Naive B cell (primary cell): ENCODE measurements at regions not wholly inside any gene's neighbourhood (a gene's known extent, or its start where the extent isn't known, plus 50 kb on each side); places are given as distances from the start of the nearest gene placed in this dataset.

Experiments used
- ATAC-seq, 2 donors: fragments of 150-1000 bp; cut with Tn5 transposase; 2 replicates each; pipeline ENCODE4 v1.10.0; 2021; ENCODE audit warnings: low read depth in 2 of 2, mild to moderate bottlenecking in 2 of 2, moderate library complexity in 2 of 2
- DNase-seq: peaks from one replicate; pipeline ENCODE4 v3.0.0; 2022
- H3K27ac Mint-ChIP-seq, 6 donors: one replicate each; pipeline ENCODE4 v1.8.0; 2020 to 2022; ENCODE audit warnings: mild to moderate bottlenecking in 6 of 6, mixed read lengths in 6 of 6, moderate library complexity in 5 of 6, inconsistent platforms in 2 of 6
- H3K27me3 Mint-ChIP-seq, 3 donors: one replicate each; pipeline ENCODE4 v1.8.0; 2021 to 2022; ENCODE audit warnings: mixed read lengths in 3 of 3, mild to moderate bottlenecking in 1 of 3
- H3K36me3 Mint-ChIP-seq, 2 donors: one replicate each; pipeline ENCODE4 v1.8.0; 2020 to 2022; ENCODE audit warnings: mixed read lengths in 2 of 2, inconsistent platforms in 1 of 2, mild to moderate bottlenecking in 1 of 2
- H3K4me1 Mint-ChIP-seq, 3 donors: one replicate each; pipeline ENCODE4 v1.8.0; 2020 to 2022; ENCODE audit warnings: mixed read lengths in 3 of 3, inconsistent platforms in 1 of 3, mild to moderate bottlenecking in 1 of 3, moderate library complexity in 1 of 3
- H3K4me3 Mint-ChIP-seq, 8 donors: one replicate each; pipeline ENCODE4 v1.8.0; 2020 to 2022; ENCODE audit warnings: mild to moderate bottlenecking in 8 of 8, mixed read lengths in 8 of 8, moderate library complexity in 8 of 8, inconsistent platforms in 2 of 8
- H3K9me3 Mint-ChIP-seq, 7 donors: one replicate each; pipeline ENCODE4 v1.8.0; 2020 to 2022; ENCODE audit warnings: mixed read lengths in 7 of 7, mild to moderate bottlenecking in 5 of 7, inconsistent platforms in 2 of 7, moderate library complexity in 1 of 7

- H3K27ac Mint-ChIP-seq: no peak overlapping the region
- H3K4me3 Mint-ChIP-seq: no peak overlapping the region
- H3K4me1 Mint-ChIP-seq: no peaks in the 10 kb centered on the region
- no peak for ATAC-seq
- no peak for DNase-seq
- peaks cover 0 to 9% (median 4%) of the 10 kb centered on the region in 7 donors for H3K9me3 Mint-ChIP-seq
- H3K27me3 Mint-ChIP-seq: no peaks in the 10 kb centered on the region
- H3K36me3 Mint-ChIP-seq: no peaks in the 10 kb centered on the region
Measured at GRCh38 chr6:19736066-19736465, 101.1 kb upstream of the ID4 start.

- Mint-ChIP-seq H3K27ac (no peak overlapping the region), H3K4me1 (no peaks in the 10 kb centered on the region), H3K36me3 (no peaks in the 10 kb centered on the region), H3K27me3 (no peaks in the 10 kb centered on the region), H3K9me3 (peaks cover 0 to 8% (median 3%) of the 10 kb centered on the region in 7 donors), H3K4me3 (no peak overlapping the region)
- no peak for DNase-seq
- ATAC-seq: no peak
Measured at GRCh38 chr6:19738010-19738409, 99.2 kb upstream of the ID4 start.

GRCh38 chr6:19749722-19750121 is 87.4 kb upstream of the ID4 start:
- DNase-seq (no peak), ATAC-seq (no peak)
- H3K4me1 Mint-ChIP-seq: no peaks in the 10 kb centered on the region
- no peak overlapping the region for H3K27ac Mint-ChIP-seq
- H3K36me3 Mint-ChIP-seq: no peaks in the 10 kb centered on the region
- no peak overlapping the region for H3K4me3 Mint-ChIP-seq
- H3K27me3 Mint-ChIP-seq: no peaks in the 10 kb centered on the region
- H3K9me3 Mint-ChIP-seq: peaks cover 0 to 10% (median 6%) of the 10 kb centered on the region in 7 donors

- Mint-ChIP-seq H3K36me3 (no peaks in the 10 kb centered on the region), H3K4me1 (no peaks in the 10 kb centered on the region), H3K4me3 (no peak overlapping the region), H3K9me3 (peaks cover 0 to 10% (median 2%) of the 10 kb centered on the region in 7 donors), H3K27me3 (no peaks in the 10 kb centered on the region), H3K27ac (peak overlapping the region in 1 of 6 donors; percentile 19)
- DNase-seq (no peak), ATAC-seq (no peak)
Measured at GRCh38 chr6:19752746-19753145, 84.4 kb upstream of the ID4 start.

- Mint-ChIP-seq H3K27me3 (no peaks in the 10 kb centered on the region), H3K9me3 (peaks cover 0 to 9% (median 2%) of the 10 kb centered on the region in 7 donors), H3K27ac (no peak overlapping the region), H3K4me1 (no peaks in the 10 kb centered on the region), H3K4me3 (no peak overlapping the region), H3K36me3 (no peaks in the 10 kb centered on the region)
- DNase-seq (no peak), ATAC-seq (no peak)
Measured at GRCh38 chr6:19753826-19754225, 83.3 kb upstream of the ID4 start.

- no peak for ATAC-seq
- H3K9me3 Mint-ChIP-seq: peaks cover 0 to 9% (median 0%) of the 10 kb centered on the region in 7 donors
- DNase-seq: no peak
- no peaks in the 10 kb centered on the region for H3K4me1 Mint-ChIP-seq
- no peak overlapping the region for H3K27ac Mint-ChIP-seq
- no peaks in the 10 kb centered on the region for H3K27me3 Mint-ChIP-seq
- no peak overlapping the region for H3K4me3 Mint-ChIP-seq
- H3K36me3 Mint-ChIP-seq: no peaks in the 10 kb centered on the region
Measured at GRCh38 chr6:19754686-19755085, 82.5 kb upstream of the ID4 start.

GRCh38 chr6:19755181-19755580 is 82.0 kb upstream of the ID4 start:
- Mint-ChIP-seq H3K9me3 (peaks cover 0 to 9% (median 0%) of the 10 kb centered on the region in 7 donors), H3K27me3 (no peaks in the 10 kb centered on the region), H3K36me3 (no peaks in the 10 kb centered on the region), H3K4me3 (no peak overlapping the region), H3K4me1 (no peaks in the 10 kb centered on the region), H3K27ac (no peak overlapping the region)
- no peak for ATAC-seq
- DNase-seq: no peak

- no peak overlapping the region for H3K4me3 Mint-ChIP-seq
- ATAC-seq (no peak), DNase-seq (no peak)
- H3K27me3 Mint-ChIP-seq: no peaks in the 10 kb centered on the region
- H3K27ac Mint-ChIP-seq: no peak overlapping the region
- H3K4me1 Mint-ChIP-seq: no peaks in the 10 kb centered on the region
- peaks cover 0 to 9% (median 0%) of the 10 kb centered on the region in 7 donors for H3K9me3 Mint-ChIP-seq
- no peaks in the 10 kb centered on the region for H3K36me3 Mint-ChIP-seq
Measured at GRCh38 chr6:19757036-19757435, 80.1 kb upstream of the ID4 start.

GRCh38 chr6:19759117-19759880 is 77.9 kb upstream of the ID4 start:
- Mint-ChIP-seq H3K4me1 (no peaks in the 10 kb centered on the region), H3K4me3 (no peak overlapping the region), H3K27ac (no peak overlapping the region), H3K27me3 (no peaks in the 10 kb centered on the region), H3K9me3 (peaks cover 0 to 9% (median 2%) of the 10 kb centered on the region in 7 donors), H3K36me3 (no peaks in the 10 kb centered on the region)
- ATAC-seq: no peak
- no peak for DNase-seq

- Mint-ChIP-seq H3K4me1 (no peaks in the 10 kb centered on the region), H3K27ac (no peak overlapping the region), H3K36me3 (no peaks in the 10 kb centered on the region), H3K27me3 (no peaks in the 10 kb centered on the region), H3K4me3 (no peak overlapping the region), H3K9me3 (peaks cover 0 to 9% (median 2%) of the 10 kb centered on the region in 7 donors)
- no peak for DNase-seq
- ATAC-seq: no peak
Measured at GRCh38 chr6:19761121-19761520, 76.0 kb upstream of the ID4 start.

GRCh38 chr6:19771753-19772336 is 65.3 kb upstream of the ID4 start:
- no peak overlapping the region for H3K4me3 Mint-ChIP-seq
- H3K9me3 Mint-ChIP-seq: peaks cover 0 to 10% (median 6%) of the 10 kb centered on the region in 7 donors
- H3K27me3 Mint-ChIP-seq: no peaks in the 10 kb centered on the region
- DNase-seq (no peak), ATAC-seq (no peak)
- H3K4me1 Mint-ChIP-seq: no peaks in the 10 kb centered on the region
- no peaks in the 10 kb centered on the region for H3K36me3 Mint-ChIP-seq
- no peak overlapping the region for H3K27ac Mint-ChIP-seq

GRCh38 chr6:19772891-19773290 is 64.3 kb upstream of the ID4 start:
- no peak for ATAC-seq
- no peaks in the 10 kb centered on the region for H3K4me1 Mint-ChIP-seq

GRCh38 chr6:19781269-19781668 is 55.9 kb upstream of the ID4 start:
- Mint-ChIP-seq H3K27ac (no peak overlapping the region), H3K27me3 (no peaks in the 10 kb centered on the region), H3K4me3 (no peak overlapping the region)

More at GRCh38 chr6:19772891-19773290, 64.3 kb upstream of the ID4 start:
- H3K36me3 Mint-ChIP-seq: no peaks in the 10 kb centered on the region
- no peak for DNase-seq
- no peaks in the 10 kb centered on the region for H3K27me3 Mint-ChIP-seq
- no peak overlapping the region for H3K4me3 Mint-ChIP-seq
- H3K9me3 Mint-ChIP-seq: peaks cover 0 to 10% (median 6%) of the 10 kb centered on the region in 7 donors
- H3K27ac Mint-ChIP-seq: no peak overlapping the region

GRCh38 chr6:19782588-19782987 is 54.6 kb upstream of the ID4 start:
- Mint-ChIP-seq H3K9me3 (peaks cover 0 to 27% (median 6%) of the 10 kb centered on the region in 7 donors), H3K4me3 (no peak overlapping the region), H3K27ac (no peak overlapping the region), H3K4me1 (no peaks in the 10 kb centered on the region), H3K36me3 (no peaks in the 10 kb centered on the region), H3K27me3 (no peaks in the 10 kb centered on the region)
- ATAC-seq: no peak
- DNase-seq: no peak

More at GRCh38 chr6:19781269-19781668, 55.9 kb upstream of the ID4 start:
- Mint-ChIP-seq H3K36me3 (no peaks in the 10 kb centered on the region), H3K4me1 (no peaks in the 10 kb centered on the region), H3K9me3 (peaks cover 0 to 27% (median 6%) of the 10 kb centered on the region in 7 donors)
- no peak for DNase-seq
- ATAC-seq: no peak
